Astrocyte (in vitro differentiated cells and primary cell): ENCODE measurements at regions not wholly inside any gene's neighbourhood (a gene's known extent, or its start where the extent isn't known, plus 50 kb on each side); places are given as distances from the start of the nearest gene placed in this dataset.

ENCODE experiments used
- EZH2 ChIP-seq: IDR thresholded peaks from 2 replicates; pipeline ENCODE4 v1.6.1; 2012; ENCODE audit warnings: mild to moderate bottlenecking, low read length, inconsistent platforms; ENCODE audit not compliant: insufficient read depth
- TF ChIP-seq, protein P1 (sequence below): IDR thresholded peaks from 2 replicates; pipeline ENCODE4 v1.5.1; 2011; ENCODE audit warnings: low read depth, mild to moderate bottlenecking, inconsistent platforms, low read length, moderate library complexity; ENCODE audit not compliant: insufficient read depth

DNA sequence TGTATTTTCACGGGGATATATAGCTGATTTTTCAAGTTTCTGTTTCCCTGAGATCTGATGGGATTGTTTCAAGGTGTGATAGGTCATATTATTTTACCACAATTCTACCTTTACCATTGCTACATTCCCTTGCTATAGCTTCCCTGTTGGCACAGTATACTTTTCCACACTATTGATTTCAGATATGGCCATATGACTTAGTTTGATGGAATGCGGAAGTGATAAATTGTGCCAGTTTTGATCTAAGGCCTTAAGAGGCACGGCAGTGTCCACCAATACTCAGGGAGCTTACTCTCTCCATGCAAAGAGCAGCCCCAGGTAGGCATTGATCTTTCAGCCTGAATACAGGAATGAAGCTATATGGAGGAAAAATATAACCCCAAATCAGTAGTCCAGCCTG, 315.7 kb downstream of the SLC16A7 start:
- TF ChIP-seq, protein P1, sequence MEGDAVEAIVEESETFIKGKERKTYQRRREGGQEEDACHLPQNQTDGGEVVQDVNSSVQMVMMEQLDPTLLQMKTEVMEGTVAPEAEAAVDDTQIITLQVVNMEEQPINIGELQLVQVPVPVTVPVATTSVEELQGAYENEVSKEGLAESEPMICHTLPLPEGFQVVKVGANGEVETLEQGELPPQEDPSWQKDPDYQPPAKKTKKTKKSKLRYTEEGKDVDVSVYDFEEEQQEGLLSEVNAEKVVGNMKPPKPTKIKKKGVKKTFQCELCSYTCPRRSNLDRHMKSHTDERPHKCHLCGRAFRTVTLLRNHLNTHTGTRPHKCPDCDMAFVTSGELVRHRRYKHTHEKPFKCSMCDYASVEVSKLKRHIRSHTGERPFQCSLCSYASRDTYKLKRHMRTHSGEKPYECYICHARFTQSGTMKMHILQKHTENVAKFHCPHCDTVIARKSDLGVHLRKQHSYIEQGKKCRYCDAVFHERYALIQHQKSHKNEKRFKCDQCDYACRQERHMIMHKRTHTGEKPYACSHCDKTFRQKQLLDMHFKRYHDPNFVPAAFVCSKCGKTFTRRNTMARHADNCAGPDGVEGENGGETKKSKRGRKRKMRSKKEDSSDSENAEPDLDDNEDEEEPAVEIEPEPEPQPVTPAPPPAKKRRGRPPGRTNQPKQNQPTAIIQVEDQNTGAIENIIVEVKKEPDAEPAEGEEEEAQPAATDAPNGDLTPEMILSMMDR = no peak
- no peak for TF ChIP-seq EZH2
